ENCODE measurements at regions not wholly inside any gene's neighbourhood (a gene's known extent, or its start where the extent isn't known, plus 50 kb on each side); places are given as distances from the start of the nearest gene placed in this dataset.

- Histone ChIP-seq H3K27ac (no peak overlapping the region), H3K27me3 (ENCODE audit: insufficient read depth in 3 of 3, low read length in 2 of 3) (no peaks in the 10 kb centered on the region), H3K36me3 (ENCODE audit: insufficient read depth in 1 of 2, low read depth in 1 of 2) (no peaks in the 10 kb centered on the region), H3K4me3 (no peak overlapping the region), H3K4me1 (peaks cover 6% of the 10 kb centered on the region), H3K9me3 (no peaks in the 10 kb centered on the region)
- ATAC-seq (no peak), DNase-seq (no peak)
- 91 to 96% (median 96%) methylated on average over 2 of the region's 2 CpGs for WGBS, 3 donors
- TF ChIP-seq CTCF (IDR thresholded peaks at IDR 0.05), result no peak
- intact Hi-C loops (cut with DNase I), result no loop called here
Observed at GRCh38 chr6:133680994-133681393, 207.9 kb upstream of the TCF21 start.

GRCh38 chr6:133681891-133682290, 207.0 kb upstream of the TCF21 start:
- intact Hi-C loops (cut with DNase I), result no loop called here
- no peak overlapping the region for H3K4me3 ChIP-seq
- H3K4me1 ChIP-seq, result peaks cover 6% of the 10 kb centered on the region
- no peak for ATAC-seq
- no peak for TF ChIP-seq CTCF (IDR thresholded peaks at IDR 0.05)
- H3K27ac ChIP-seq, result no peak overlapping the region
- no peaks in the 10 kb centered on the region for H3K27me3 ChIP-seq (ENCODE audit: insufficient read depth in 3 of 3, low read length in 2 of 3)
- H3K9me3 ChIP-seq, result no peaks in the 10 kb centered on the region
- DNase-seq, result no peak
- H3K36me3 ChIP-seq (ENCODE audit: insufficient read depth in 1 of 2, low read depth in 1 of 2), result no peaks in the 10 kb centered on the region
- 30 to 43% (median 38%) methylated on average over 2 of the region's 2 CpGs for WGBS, 3 donors

- Histone ChIP-seq H3K4me3 (no peak overlapping the region), H3K27me3 (ENCODE audit: insufficient read depth in 3 of 3, low read length in 2 of 3) (no peaks in the 10 kb centered on the region), H3K36me3 (ENCODE audit: insufficient read depth in 1 of 2, low read depth in 1 of 2) (no peaks in the 10 kb centered on the region), H3K27ac (no peak overlapping the region), H3K9me3 (no peaks in the 10 kb centered on the region), H3K4me1 (peaks cover 6% of the 10 kb centered on the region)
- TF ChIP-seq CTCF (IDR thresholded peaks at IDR 0.05), result no peak
- DNase-seq (no peak), ATAC-seq (no peak)
- intact Hi-C loops (cut with DNase I), result no loop called here
- WGBS, 3 donors, result 35 to 61% (median 45%) methylated on average over 5 of the region's 5 CpGs
Observed at GRCh38 chr6:133682506-133683307, 206.2 kb upstream of the TCF21 start.

- H3K4me3 ChIP-seq, result no peak overlapping the region
- peaks cover 6% of the 10 kb centered on the region for H3K4me1 ChIP-seq
- TF ChIP-seq CTCF (IDR thresholded peaks at IDR 0.05), result no peak
- intact Hi-C loops (cut with DNase I), result no loop called here
- no peaks in the 10 kb centered on the region for H3K9me3 ChIP-seq
- H3K27me3 ChIP-seq (ENCODE audit: insufficient read depth in 3 of 3, low read length in 2 of 3), result no peaks in the 10 kb centered on the region
- no peak overlapping the region for H3K27ac ChIP-seq
- ATAC-seq, result no peak
- no peak for DNase-seq
- 23 to 55% (median 35%) methylated on average over 1 of the region's 1 CpG for WGBS, 3 donors
- no peaks in the 10 kb centered on the region for H3K36me3 ChIP-seq (ENCODE audit: insufficient read depth in 1 of 2, low read depth in 1 of 2)
Observed at GRCh38 chr6:133683308-133683580, 205.7 kb upstream of the TCF21 start.

- Histone ChIP-seq H3K4me3 (no peak overlapping the region), H3K27me3 (ENCODE audit: insufficient read depth in 3 of 3, low read length in 2 of 3) (no peaks in the 10 kb centered on the region), H3K9me3 (no peaks in the 10 kb centered on the region), H3K27ac (no peak overlapping the region), H3K36me3 (ENCODE audit: insufficient read depth in 1 of 2, low read depth in 1 of 2) (no peaks in the 10 kb centered on the region), H3K4me1 (peaks cover 6% of the 10 kb centered on the region)
- ATAC-seq, result no peak
- intact Hi-C loops (cut with DNase I), result no loop called here
- 60 to 67% (median 61%) methylated on average over 2 of the region's 2 CpGs for WGBS, 3 donors
- no peak for TF ChIP-seq CTCF (IDR thresholded peaks at IDR 0.05)
- DNase-seq, result no peak
Observed at GRCh38 chr6:133683606-133684005, 205.3 kb upstream of the TCF21 start.

Measured in psoas muscle (tissue), 7 donors.